ENCODE measurements at regions not wholly inside any gene's neighbourhood (a gene's known extent, or its start where the extent isn't known, plus 50 kb on each side); places are given as distances from the start of the nearest gene placed in this dataset.

- TF ChIP-seq CTCF (IDR thresholded peaks at IDR 0.05; ENCODE audit: insufficient read depth, low read length, poor library complexity, severe bottlenecking) (no peak), EZH2phosphoT487 (conservative IDR thresholded peaks at IDR 0.05; ENCODE audit: low read length) (no peak)
These were observed 221.4 kb downstream of the FAM43A start for GRCh38 chr3:194906970-194907629.

Measured in SU-DHL-6 (cell line).